ENCODE measurements at regions not wholly inside any gene's neighbourhood (a gene's known extent, or its start where the extent isn't known, plus 50 kb on each side); places are given as distances from the start of the nearest gene placed in this dataset.

- H3K4me1 ChIP-seq (ENCODE audit: control insufficient read depth, extremely low read depth, insufficient read depth, low read length): no peaks in the 10 kb centered on the region
- no peak overlapping the region for H3K4me2 ChIP-seq (ENCODE audit: extremely low read depth, insufficient read depth, low read length)
- H3K4me3 ChIP-seq (replicated peaks in 1 of 4; ENCODE audit: control extremely low read depth in 1 of 4, insufficient read depth in 1 of 4, low read depth in 3 of 4, low read length in 4 of 4): no peak overlapping the region
- no peaks in the 10 kb centered on the region for H3K9me3 ChIP-seq (ENCODE audit: control insufficient read depth, insufficient read depth, low read depth, low read length)
- H3K36me3 ChIP-seq (ENCODE audit: control insufficient read depth, insufficient read depth, low read length): no peaks in the 10 kb centered on the region
- H3K27ac ChIP-seq (ENCODE audit: insufficient read depth, low read length): no peak overlapping the region
- DNase-seq (ENCODE audit: low read depth in 2 of 2): no peak
- TF ChIP-seq EZH2 (IDR thresholded peaks at IDR 0.05; ENCODE audit: low read length, missing control alignments) (no peak), CTCF (conservative IDR thresholded peaks at IDR 0.05 in 1 of 2, IDR thresholded peaks at IDR 0.05 in 1 of 2; ENCODE audit: low read depth in 1 of 2, low read length in 2 of 2) (no peak)
- H2AFZ ChIP-seq (ENCODE audit: low read length): no peak overlapping the region
- no peaks in the 10 kb centered on the region for H3K27me3 ChIP-seq (ENCODE audit: control insufficient read depth, insufficient read depth, low read length)
- no peaks in the 10 kb centered on the region for H4K20me1 ChIP-seq (ENCODE audit: control insufficient read depth, extremely low read depth, insufficient read depth, low read length)
- H3K9ac ChIP-seq (ENCODE audit: insufficient read depth, low read length): no peak overlapping the region
- no peaks in the 10 kb centered on the region for H3K79me2 ChIP-seq (ENCODE audit: control insufficient read depth, insufficient read depth, low read length)
Observed at GRCh38 chr2:75792996-75793395, 82.3 kb upstream of the GCFC2 start.

- no peak overlapping the region for H3K4me2 ChIP-seq (ENCODE audit: extremely low read depth, insufficient read depth, low read length)
- H3K79me2 ChIP-seq (ENCODE audit: control insufficient read depth, insufficient read depth, low read length): no peaks in the 10 kb centered on the region
- H3K27me3 ChIP-seq (ENCODE audit: control insufficient read depth, insufficient read depth, low read length): no peaks in the 10 kb centered on the region
- H3K36me3 ChIP-seq (ENCODE audit: control insufficient read depth, insufficient read depth, low read length): no peaks in the 10 kb centered on the region
- H2AFZ ChIP-seq (ENCODE audit: low read length): no peak overlapping the region
- TF ChIP-seq EZH2 (IDR thresholded peaks at IDR 0.05; ENCODE audit: low read length, missing control alignments) (no peak), CTCF (conservative IDR thresholded peaks at IDR 0.05 in 1 of 2, IDR thresholded peaks at IDR 0.05 in 1 of 2; ENCODE audit: low read depth in 1 of 2, low read length in 2 of 2) (no peak)
- no peak for DNase-seq (ENCODE audit: low read depth in 2 of 2)
- H4K20me1 ChIP-seq (ENCODE audit: control insufficient read depth, extremely low read depth, insufficient read depth, low read length): no peaks in the 10 kb centered on the region
- H3K4me3 ChIP-seq (replicated peaks in 1 of 4; ENCODE audit: control extremely low read depth in 1 of 4, insufficient read depth in 1 of 4, low read depth in 3 of 4, low read length in 4 of 4): no peak overlapping the region
- no peaks in the 10 kb centered on the region for H3K9me3 ChIP-seq (ENCODE audit: control insufficient read depth, insufficient read depth, low read depth, low read length)
- H3K27ac ChIP-seq (ENCODE audit: insufficient read depth, low read length): no peak overlapping the region
- no peaks in the 10 kb centered on the region for H3K4me1 ChIP-seq (ENCODE audit: control insufficient read depth, extremely low read depth, insufficient read depth, low read length)
- no peak overlapping the region for H3K9ac ChIP-seq (ENCODE audit: insufficient read depth, low read length)
Observed at GRCh38 chr2:75792146-75792545, 81.4 kb upstream of the GCFC2 start.

- no peak overlapping the region for H3K27ac ChIP-seq (ENCODE audit: insufficient read depth, low read length)
- no peak overlapping the region for H3K4me3 ChIP-seq (replicated peaks in 1 of 4; ENCODE audit: control extremely low read depth in 1 of 4, insufficient read depth in 1 of 4, low read depth in 3 of 4, low read length in 4 of 4)
- H3K9me3 ChIP-seq (ENCODE audit: control insufficient read depth, insufficient read depth, low read depth, low read length): no peaks in the 10 kb centered on the region
- no peaks in the 10 kb centered on the region for H4K20me1 ChIP-seq (ENCODE audit: control insufficient read depth, extremely low read depth, insufficient read depth, low read length)
- no peak overlapping the region for H3K9ac ChIP-seq (ENCODE audit: insufficient read depth, low read length)
- H3K36me3 ChIP-seq (ENCODE audit: control insufficient read depth, insufficient read depth, low read length): no peaks in the 10 kb centered on the region
- no peaks in the 10 kb centered on the region for H3K4me1 ChIP-seq (ENCODE audit: control insufficient read depth, extremely low read depth, insufficient read depth, low read length)
- H3K4me2 ChIP-seq (ENCODE audit: extremely low read depth, insufficient read depth, low read length): no peak overlapping the region
- DNase-seq (ENCODE audit: low read depth in 2 of 2): no peak
- H3K27me3 ChIP-seq (ENCODE audit: control insufficient read depth, insufficient read depth, low read length): no peaks in the 10 kb centered on the region
- H3K79me2 ChIP-seq (ENCODE audit: control insufficient read depth, insufficient read depth, low read length): no peaks in the 10 kb centered on the region
- no peak overlapping the region for H2AFZ ChIP-seq (ENCODE audit: low read length)
- TF ChIP-seq EZH2 (IDR thresholded peaks at IDR 0.05; ENCODE audit: low read length, missing control alignments) (no peak), CTCF (conservative IDR thresholded peaks at IDR 0.05 in 1 of 2, IDR thresholded peaks at IDR 0.05 in 1 of 2; ENCODE audit: low read depth in 1 of 2, low read length in 2 of 2) (no peak)
Observed at GRCh38 chr2:75790814-75791467, 80.2 kb upstream of the GCFC2 start.
